ENCODE measurements at regions not wholly inside any gene's neighbourhood (a gene's known extent, or its start where the extent isn't known, plus 50 kb on each side); places are given as distances from the start of the nearest gene placed in this dataset.

GRCh38 chr20:52552181-52552872 is 360.7 kb upstream of the ZFP64 start:
- no peak for DNase-seq

DNA sequence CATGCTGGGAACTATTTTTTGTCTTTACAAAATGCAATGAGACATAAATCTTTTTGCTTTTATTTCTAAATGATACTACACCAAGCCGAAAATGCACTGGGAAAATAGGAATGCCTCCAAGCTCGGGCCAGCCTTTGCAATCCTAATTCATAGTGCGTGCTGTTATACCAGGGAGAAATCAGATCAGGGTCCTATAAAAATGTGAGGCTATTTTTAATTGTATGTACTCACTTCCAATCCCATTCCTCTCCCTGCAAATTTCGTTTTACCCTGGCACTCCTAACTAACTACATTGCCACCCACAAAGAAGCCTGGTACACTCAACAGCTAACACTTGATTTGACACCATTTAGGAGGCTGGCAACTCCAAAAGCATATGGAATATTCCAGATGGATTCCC is 350.6 kb upstream of the ZFP64 start:
- no peak for DNase-seq

- DNase-seq: no peak
Observed at GRCh38 chr20:52540509-52540908, 348.9 kb upstream of the ZFP64 start.

GRCh38 chr20:52539891-52540290 is 348.3 kb upstream of the ZFP64 start:
- no peak for DNase-seq

DNA sequence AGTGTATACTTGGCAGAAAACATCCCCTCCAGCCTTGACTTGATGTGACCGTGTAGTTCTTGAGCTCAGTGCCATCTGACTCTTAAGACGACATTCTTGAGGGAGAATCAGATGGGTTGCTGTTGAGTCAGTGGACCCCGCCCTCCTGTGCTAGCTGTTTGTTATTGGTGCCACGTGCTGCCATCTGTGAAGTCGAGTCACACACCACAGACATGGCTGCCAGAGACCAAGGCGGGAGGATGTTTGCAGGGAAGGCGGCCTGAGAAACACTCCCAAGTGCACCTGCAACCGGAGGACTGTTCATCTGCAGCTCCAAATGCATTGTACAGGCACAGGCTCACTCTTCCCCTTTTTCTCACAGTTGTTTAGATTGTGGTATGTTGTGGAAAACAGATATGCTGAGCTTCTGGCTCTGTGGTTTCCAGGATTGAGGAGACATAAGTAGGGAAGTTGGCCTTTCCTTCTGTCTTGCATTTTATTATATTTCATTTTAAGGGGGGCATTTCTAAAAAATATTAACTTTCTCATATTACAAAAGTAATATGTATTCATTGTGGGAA is 345.3 kb upstream of the ZFP64 start:
- no peak for DNase-seq

DNA sequence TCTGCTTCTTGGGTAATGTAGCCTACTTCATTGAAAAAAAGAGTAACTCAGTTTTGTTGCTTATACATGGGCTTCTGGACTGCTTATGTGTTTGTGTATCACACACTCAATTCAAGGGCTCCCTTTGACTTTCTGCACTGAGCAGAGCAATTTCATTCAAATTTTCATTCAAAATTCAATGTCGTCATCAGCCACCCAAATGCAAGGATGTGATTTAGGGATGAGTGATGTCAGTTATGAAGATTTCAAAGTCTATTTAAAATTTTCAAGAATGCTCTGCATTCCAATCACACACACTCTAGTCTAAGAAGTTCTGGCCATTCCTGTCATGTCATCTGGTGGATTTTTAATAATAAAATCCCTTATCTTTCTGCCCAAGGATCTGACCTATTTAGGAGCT is 344.5 kb upstream of the ZFP64 start:
- no peak for DNase-seq

- no peak for DNase-seq
Observed at GRCh38 chr20:52534616-52535015, 343.0 kb upstream of the ZFP64 start.

GRCh38 chr20:52533401-52533800 is 341.8 kb upstream of the ZFP64 start:
- no peak for DNase-seq

GRCh38 chr20:52532674-52533073 is 341.1 kb upstream of the ZFP64 start:
- DNase-seq: no peak

GRCh38 chr20:52530571-52530970 is 339.0 kb upstream of the ZFP64 start:
- no peak for DNase-seq

- DNase-seq: no peak
Observed at GRCh38 chr20:52529826-52530225, 338.2 kb upstream of the ZFP64 start.

- no peak for DNase-seq
Observed at GRCh38 chr20:52524861-52525260, 333.3 kb upstream of the ZFP64 start.

DNA sequence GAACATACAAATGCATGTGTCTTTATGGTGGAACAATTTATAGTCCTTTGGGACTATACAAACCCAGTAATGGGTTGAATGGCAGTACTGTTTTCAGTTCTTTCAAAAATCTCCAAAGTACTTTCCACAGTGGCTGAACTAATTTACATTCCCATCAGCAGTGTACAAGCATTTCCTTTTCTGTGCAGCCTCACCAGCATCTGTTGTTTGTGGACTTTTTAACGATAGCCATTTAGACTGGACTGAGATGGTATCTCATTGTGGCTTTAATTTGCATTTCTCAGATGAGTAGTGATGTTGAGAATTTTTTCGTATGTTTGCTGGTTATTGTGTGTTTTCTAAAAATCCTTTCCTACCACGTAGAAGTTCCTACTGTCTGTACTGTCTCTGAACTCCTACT is 327.2 kb upstream of the ZFP64 start:
- no peak for DNase-seq

DNA sequence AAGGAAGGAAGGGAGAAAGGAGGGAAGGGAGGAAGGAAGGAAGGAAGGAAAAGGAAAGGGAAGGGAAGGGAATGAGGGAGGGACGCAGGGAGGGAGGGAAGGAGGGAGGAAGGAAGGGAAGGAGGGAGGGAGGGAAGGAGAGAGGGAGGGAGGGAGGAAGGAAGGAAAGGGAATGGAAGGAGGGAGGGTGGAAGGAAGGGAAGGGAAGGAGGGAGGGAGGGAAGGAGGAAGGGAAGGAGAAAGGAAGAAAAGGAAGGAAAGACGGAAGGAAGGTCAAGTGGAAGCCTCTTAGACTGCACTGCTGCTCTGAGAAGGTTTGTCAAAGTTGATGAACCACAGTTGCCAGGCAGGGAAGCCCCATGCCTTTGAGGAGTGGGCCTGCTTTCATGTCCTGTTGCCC is 324.3 kb upstream of the ZFP64 start:
- DNase-seq: no peak

DNA sequence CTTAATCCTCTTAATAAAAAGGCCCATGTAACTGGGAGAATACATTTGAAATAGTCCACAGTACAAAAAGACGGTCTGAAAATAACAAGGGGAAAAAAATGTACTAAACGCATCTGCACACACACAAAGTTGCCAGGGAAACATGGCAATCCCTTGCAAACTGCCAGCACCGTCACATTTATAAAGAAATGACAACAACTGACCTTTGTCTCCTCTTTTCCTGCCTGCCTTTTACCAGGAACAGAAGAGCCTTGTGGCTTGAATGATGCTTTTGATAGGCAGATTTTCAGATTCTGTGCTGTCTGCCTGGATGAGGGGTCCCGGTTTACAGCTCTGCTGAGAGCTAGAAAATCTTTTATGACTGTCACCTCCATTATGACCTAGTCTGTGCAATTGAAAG is 308.6 kb upstream of the ZFP64 start:
- DNase-seq: no peak

- DNase-seq: no peak
Observed at GRCh38 chr20:52497731-52498130, 306.2 kb upstream of the ZFP64 start.

DNA sequence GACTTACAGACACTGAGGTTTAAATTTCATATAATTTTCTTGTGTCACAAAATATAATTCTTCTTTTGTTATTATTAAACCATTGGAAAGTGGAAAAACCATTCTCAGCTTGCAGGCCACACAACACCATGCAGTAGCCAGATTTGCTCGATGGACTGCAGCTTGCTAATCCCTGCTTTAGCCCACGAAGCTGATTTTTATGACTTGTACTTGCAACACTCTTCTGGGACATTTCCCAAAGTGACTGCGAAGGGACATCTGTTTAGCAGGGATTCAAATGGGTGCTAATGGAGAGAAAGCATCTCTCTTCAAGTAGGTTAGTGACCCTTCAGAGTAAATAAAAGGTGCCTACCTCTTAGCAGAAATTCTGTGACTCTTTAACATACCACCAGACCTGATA is 304.6 kb upstream of the ZFP64 start:
- no peak for DNase-seq

- no peak for DNase-seq
Observed at GRCh38 chr20:52494244-52494643, 302.7 kb upstream of the ZFP64 start.

DNA sequence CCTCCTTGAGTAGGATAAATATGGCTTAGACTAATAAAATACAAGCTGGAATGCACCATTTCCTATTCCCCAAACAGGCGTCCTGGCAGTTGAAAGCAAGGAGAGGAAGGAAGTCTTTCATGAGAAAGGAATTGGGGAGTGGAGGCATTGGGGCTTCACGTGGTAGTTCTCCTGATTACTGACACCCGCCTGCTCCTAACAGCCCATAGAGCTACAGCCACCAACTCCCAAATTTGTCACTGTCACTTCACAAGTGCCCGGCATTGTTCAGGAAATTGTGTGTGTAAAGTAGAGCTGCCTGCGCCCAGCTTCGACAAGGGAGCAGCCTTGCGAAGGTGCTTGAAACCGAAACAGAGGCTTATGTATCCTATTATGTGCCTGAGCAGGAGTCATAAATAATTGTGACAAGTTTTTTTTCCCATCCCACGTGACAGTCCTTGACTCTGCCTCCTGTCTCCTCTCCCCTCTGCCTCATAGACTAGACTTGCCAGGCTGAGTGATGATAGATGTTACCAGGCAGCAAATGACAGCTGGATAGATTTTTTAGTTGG is 301.7 kb upstream of the ZFP64 start:
- no peak for DNase-seq

- no peak for DNase-seq
Observed at GRCh38 chr20:52490711-52491430, 299.3 kb upstream of the ZFP64 start.

GRCh38 chr20:52484438-52484837 is 292.9 kb upstream of the ZFP64 start:
- no peak for DNase-seq

DNA sequence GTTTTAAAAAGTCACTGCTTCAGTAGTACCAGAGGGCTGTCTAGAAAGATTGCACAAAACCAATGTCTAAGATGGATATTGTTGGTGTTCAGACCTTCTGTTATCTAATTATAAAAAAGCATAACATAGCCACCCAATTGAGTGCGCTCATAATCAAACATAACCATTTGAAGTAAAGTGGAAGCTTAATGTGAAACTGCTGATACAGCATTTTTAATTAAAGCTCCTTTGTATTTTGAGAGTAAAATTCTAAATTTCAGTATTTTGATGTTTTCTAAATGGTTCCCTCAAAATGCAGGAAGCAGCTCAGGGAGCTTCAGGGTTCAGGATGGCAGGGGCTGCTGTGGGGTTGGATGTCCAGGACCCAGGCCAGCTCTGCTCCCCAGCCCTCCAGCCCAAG is 291.8 kb upstream of the ZFP64 start:
- no peak for DNase-seq

DNA sequence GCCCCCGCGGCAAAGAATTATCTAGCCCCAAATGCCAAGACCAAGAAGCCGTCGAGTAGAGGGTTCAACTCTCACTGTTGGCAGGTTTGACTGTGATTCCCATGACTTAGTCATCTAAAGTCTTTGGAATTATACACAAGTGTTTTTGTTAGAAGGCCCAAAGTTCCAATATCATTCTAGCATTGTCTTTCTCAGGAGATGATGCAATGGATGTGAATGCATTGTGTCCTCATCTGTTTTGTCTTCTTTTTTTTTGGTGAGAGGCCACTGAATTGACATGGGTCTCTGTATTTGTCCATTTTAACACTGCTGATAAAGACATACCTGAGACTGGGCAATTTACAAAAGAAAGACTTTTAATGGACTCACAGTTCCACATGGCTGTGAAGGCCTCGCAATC is 290.5 kb upstream of the ZFP64 start:
- DNase-seq: no peak

DNA sequence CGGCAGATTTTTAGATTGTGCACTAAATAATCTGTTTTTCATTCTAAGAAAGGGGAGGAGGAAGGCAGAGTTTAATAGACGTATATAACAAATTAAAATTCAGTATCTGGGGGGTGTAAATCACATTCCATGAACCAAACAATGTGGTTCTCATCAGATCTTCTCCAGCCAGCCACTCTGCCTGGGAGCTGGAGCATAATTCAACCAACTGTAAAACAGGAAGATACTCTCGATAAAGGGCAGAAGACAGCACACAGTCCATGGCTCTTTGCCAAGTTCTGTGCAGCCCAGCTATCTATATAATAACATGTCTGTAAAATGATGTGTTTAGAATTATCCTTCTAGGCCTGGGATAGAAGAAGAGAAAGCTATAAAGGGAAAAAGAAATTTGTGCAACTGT is 289.9 kb upstream of the ZFP64 start:
- no peak for DNase-seq

Measured in NK-92 treated with Interleukin-12 subunit alpha and Interleukin-12 subunit beta, amount 100 ng/mL, for 24 hours (cell line).